ENCODE measurements at regions not wholly inside any gene's neighbourhood (a gene's known extent, or its start where the extent isn't known, plus 50 kb on each side); places are given as distances from the start of the nearest gene placed in this dataset.

- TF ChIP-seq CEBPZ (IDR thresholded peaks at IDR 0.05; ENCODE audit: low read depth, low read length) (no peak), HDAC2 (IDR thresholded peaks at IDR 0.05) (no peak), NFYB (IDR thresholded peaks at IDR 0.05; ENCODE audit: insufficient read depth, low read depth, low read length) (no peak), NKRF (conservative IDR thresholded peaks at IDR 0.05) (no peak), CBX3 (IDR thresholded peaks at IDR 0.05; ENCODE audit: borderline replicate concordance, low read depth) (no peak), CHD1 (IDR thresholded peaks at IDR 0.05; ENCODE audit: low read depth, low read length) (no peak), NBN (IDR thresholded peaks at IDR 0.05) (no peak), MEF2A (IDR thresholded peaks at IDR 0.05; ENCODE audit: insufficient read depth, low read depth, low read length) (no peak), RAD51 (IDR thresholded peaks at IDR 0.05) (no peak)
- TF ChIP-seq, protein P1, sequence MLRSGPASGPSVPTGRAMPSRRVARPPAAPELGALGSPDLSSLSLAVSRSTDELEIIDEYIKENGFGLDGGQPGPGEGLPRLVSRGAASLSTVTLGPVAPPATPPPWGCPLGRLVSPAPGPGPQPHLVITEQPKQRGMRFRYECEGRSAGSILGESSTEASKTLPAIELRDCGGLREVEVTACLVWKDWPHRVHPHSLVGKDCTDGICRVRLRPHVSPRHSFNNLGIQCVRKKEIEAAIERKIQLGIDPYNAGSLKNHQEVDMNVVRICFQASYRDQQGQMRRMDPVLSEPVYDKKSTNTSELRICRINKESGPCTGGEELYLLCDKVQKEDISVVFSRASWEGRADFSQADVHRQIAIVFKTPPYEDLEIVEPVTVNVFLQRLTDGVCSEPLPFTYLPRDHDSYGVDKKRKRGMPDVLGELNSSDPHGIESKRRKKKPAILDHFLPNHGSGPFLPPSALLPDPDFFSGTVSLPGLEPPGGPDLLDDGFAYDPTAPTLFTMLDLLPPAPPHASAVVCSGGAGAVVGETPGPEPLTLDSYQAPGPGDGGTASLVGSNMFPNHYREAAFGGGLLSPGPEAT (IDR thresholded peaks at IDR 0.05; ENCODE audit: low read depth), result no peak
Measured at GRCh38 chr4:111775556-111776297, 369.5 kb upstream of the FAM241A start (continued).
